Neuronal stem cell (in vitro differentiated cells): ENCODE measurements at regions not wholly inside any gene's neighbourhood (a gene's known extent, or its start where the extent isn't known, plus 50 kb on each side); places are given as distances from the start of the nearest gene placed in this dataset.

Experiments used
- DNase-seq: peaks from one replicate; pipeline ENCODE4 v3.0.0-alpha.2; 2013; ENCODE audit warnings: low spot score
- H2AFZ ChIP-seq: one replicate; pipeline ENCODE4 v1.6.1; 2013; ENCODE audit warnings: mild to moderate bottlenecking, low read length, inconsistent platforms
- H2AK5ac ChIP-seq: 2 replicates; pipeline ENCODE4 v1.6.1; 2013; ENCODE audit warnings: low read depth, mild to moderate bottlenecking, inconsistent platforms, low read length, moderate library complexity, mixed read lengths
- H2BK120ac ChIP-seq: 2 replicates; pipeline ENCODE4 v1.6.1; 2013; ENCODE audit warnings: low read depth, mild to moderate bottlenecking, inconsistent platforms, low read length, moderate library complexity, mixed read lengths
- H2BK12ac ChIP-seq: one replicate; pipeline ENCODE4 v1.6.1; 2013; ENCODE audit warnings: low read length, inconsistent platforms
- H2BK15ac ChIP-seq: 2 replicates; pipeline ENCODE4 v1.6.1; 2013; ENCODE audit warnings: mild to moderate bottlenecking, low read length, inconsistent platforms, mixed read lengths
- H2BK5ac ChIP-seq: one replicate; pipeline ENCODE4 v1.6.1; 2013; ENCODE audit warnings: inconsistent platforms, mild to moderate bottlenecking, low read length, moderate library complexity
- H3K14ac ChIP-seq: one replicate; pipeline ENCODE4 v1.6.1; 2013; ENCODE audit warnings: low read length, inconsistent platforms
- H3K18ac ChIP-seq: 2 replicates; pipeline ENCODE4 v1.6.1; 2013; ENCODE audit warnings: low read length, inconsistent platforms
- H3K23ac ChIP-seq: 2 replicates; pipeline ENCODE4 v1.6.1; 2013; ENCODE audit warnings: low read depth, mild to moderate bottlenecking, mixed read lengths, low read length, inconsistent platforms; ENCODE audit not compliant: poor library complexity
- H3K27ac ChIP-seq: replicated peaks from 3 replicates; pipeline ENCODE4 v1.5.1; 2013; ENCODE audit warnings: low read length, inconsistent platforms
- H3K27me3 ChIP-seq, 3 experiments: 2 replicates each; pipeline ENCODE4 v1.6.1; 2013; ENCODE audit warnings: low read length in 3 of 3, mild to moderate bottlenecking in 2 of 3, inconsistent platforms in 1 of 3, low read depth in 1 of 3, mixed read lengths in 1 of 3, moderate library complexity in 1 of 3; ENCODE audit not compliant: control insufficient read depth in 3 of 3, insufficient read depth in 3 of 3
- H3K36me3 ChIP-seq, 2 donors: replicated peaks in 1 of 2; 2 replicates each; pipeline ENCODE4 v1.6.1; 2013; ENCODE audit warnings: low read length in 2 of 2; ENCODE audit not compliant: control insufficient read depth in 2 of 2, insufficient read depth in 2 of 2
- H3K4ac ChIP-seq: 2 replicates; pipeline ENCODE4 v1.6.1; 2013; ENCODE audit warnings: inconsistent platforms, mild to moderate bottlenecking, low read length, moderate library complexity
- H3K4me1 ChIP-seq, 2 donors: 1 replicate in 1 of 2; 2 replicates in 1 of 2; pipeline ENCODE4 v1.6.1; 2013; ENCODE audit warnings: low read length in 2 of 2, low read depth in 1 of 2; ENCODE audit not compliant: control insufficient read depth in 2 of 2, insufficient read depth in 1 of 2
- H3K4me2 ChIP-seq: one replicate; pipeline ENCODE4 v1.6.1; 2013; ENCODE audit warnings: mild to moderate bottlenecking, low read length, inconsistent platforms; ENCODE audit not compliant: insufficient read depth, poor library complexity, severe bottlenecking
- H3K4me3 ChIP-seq, 2 donors: 2 replicates each; pipeline ENCODE4 v1.5.1; 2013; ENCODE audit warnings: low read length in 2 of 2, mild to moderate bottlenecking in 2 of 2, inconsistent platforms in 1 of 2, moderate library complexity in 1 of 2
- H3K79me1 ChIP-seq: one replicate; pipeline ENCODE4 v1.6.1; 2013; ENCODE audit warnings: low read depth, mild to moderate bottlenecking, inconsistent platforms, low read length, moderate library complexity
- H3K9ac ChIP-seq: one replicate; pipeline ENCODE4 v1.6.1; 2013; ENCODE audit warnings: mild to moderate bottlenecking, low read depth, low read length, inconsistent platforms; ENCODE audit not compliant: poor library complexity
- H3K9me3 ChIP-seq, 2 donors: replicated peaks in 1 of 2; 2 replicates each; pipeline versions ENCODE3 to v1.6.1; 2013; ENCODE audit warnings: low read length in 2 of 2, mild to moderate bottlenecking in 2 of 2, inconsistent platforms in 1 of 2, low read depth in 1 of 2, mixed read lengths in 1 of 2, moderate library complexity in 1 of 2; ENCODE audit not compliant: control insufficient read depth in 2 of 2, insufficient read depth in 1 of 2
- H4K8ac ChIP-seq: one replicate; pipeline ENCODE4 v1.6.1; 2013; ENCODE audit warnings: low read depth, mild to moderate bottlenecking, inconsistent platforms, low read length, moderate library complexity
- H4K91ac ChIP-seq: one replicate; pipeline ENCODE4 v1.6.1; 2013; ENCODE audit warnings: low read length, low read depth, mild to moderate bottlenecking, inconsistent platforms; ENCODE audit not compliant: poor library complexity
- WGBS, 2 donors: extraction: QIAGEN DNeasy Blood & Tissue Kit; methylation state at CpG; one replicate each; pipeline ENCODE4 v1.1.7; 2013; ENCODE audit warnings: missing lambda C conversion rate in 2 of 2, mixed read lengths in 1 of 2; ENCODE audit not compliant: insufficient read length in 2 of 2, insufficient replicate concordance in 1 of 2; ENCODE audit errors: extremely low coverage in 2 of 2; 5-methylcytosine and 5-hydroxymethylcytosine counted together

DNA sequence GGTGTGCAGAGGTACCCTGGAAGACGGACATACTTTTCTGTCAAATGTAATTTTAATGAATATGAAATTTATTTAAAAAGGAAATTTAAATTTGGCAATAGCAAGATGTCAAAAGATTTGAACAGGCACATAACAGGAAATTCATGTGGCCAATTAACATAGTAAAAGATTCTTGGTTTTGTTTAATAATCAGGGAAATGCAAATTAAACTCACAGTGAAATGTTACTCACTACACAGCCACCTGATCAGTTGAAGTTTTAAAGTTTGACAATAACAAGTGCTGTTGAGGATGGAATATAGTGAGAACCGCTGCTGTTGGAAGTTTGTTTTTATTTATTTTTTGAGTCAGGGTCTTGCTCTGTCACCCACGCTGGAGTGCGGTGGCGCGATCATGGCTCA is 63.9 kb downstream of the TEX35 start:
- no peaks in the 10 kb centered on the region for H3K27me3 ChIP-seq

DNA sequence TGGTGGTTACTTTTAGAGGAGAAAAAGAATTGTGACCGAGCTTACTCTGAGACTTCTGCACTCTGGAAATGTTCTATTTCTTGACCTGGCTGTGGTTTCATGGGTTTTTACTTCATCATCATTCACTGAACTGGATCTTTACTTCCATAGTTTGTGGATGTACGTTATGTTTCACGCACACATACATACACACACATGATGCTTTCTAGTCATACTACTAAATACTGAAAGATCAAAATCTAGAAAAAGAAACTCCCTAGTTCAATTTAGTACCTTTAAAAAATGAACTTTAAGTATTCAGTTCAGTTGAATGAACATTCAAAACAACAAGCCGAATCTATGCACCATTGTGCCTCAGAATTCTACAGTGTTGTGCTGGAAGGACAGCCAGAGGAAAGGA is 65.0 kb downstream of the TEX35 start:
- no CpG with 5 or more reads among the region's 4 CpGs for WGBS, 2 donors

More for the DNA sequence above, 63.9 kb downstream of the TEX35 start:
- Histone ChIP-seq H4K8ac (no peak overlapping the region), H2BK5ac (no peak overlapping the region), H3K23ac (no peak overlapping the region), H2BK15ac (no peak overlapping the region), H3K4ac (no peak overlapping the region), H3K9me3 (no peaks in the 10 kb centered on the region), H3K4me1 (peaks cover 9 to 15% of the 10 kb centered on the region in 2 donors), H2BK12ac (no peak overlapping the region), H2BK120ac (no peak overlapping the region), H2AK5ac (no peak overlapping the region), H3K36me3 (no peaks in the 10 kb centered on the region), H3K4me3 (no peak overlapping the region), H3K14ac (no peak overlapping the region), H3K18ac (no peak overlapping the region), H3K27ac (no peak overlapping the region), H3K79me1 (no peaks in the 10 kb centered on the region), H4K91ac (no peak overlapping the region), H2AFZ (no peak overlapping the region), H3K4me2 (no peak overlapping the region), H3K9ac (no peak overlapping the region)
- WGBS, 2 donors, result no CpG with 5 or more reads among the region's 6 CpGs
- no peak for DNase-seq

DNA sequence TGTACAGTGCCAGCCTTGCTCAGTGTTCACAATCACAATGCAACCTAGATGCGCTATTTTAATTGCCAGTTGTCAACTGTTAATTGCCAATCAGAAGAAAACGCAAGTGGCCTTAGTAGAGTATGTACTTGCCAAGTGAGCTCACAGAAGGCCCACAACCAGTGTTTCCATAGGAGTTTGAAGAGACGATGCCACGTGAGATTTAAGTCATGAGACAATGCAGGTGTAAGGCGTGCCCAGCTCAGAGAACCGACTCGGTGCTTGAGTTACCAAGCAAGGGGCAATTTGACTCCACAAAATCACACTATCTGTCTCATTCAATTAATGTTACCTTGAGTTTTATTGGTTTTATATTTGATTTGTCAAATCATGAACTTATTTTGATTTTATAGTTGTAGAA is 65.6 kb downstream of the TEX35 start:
- Histone ChIP-seq H3K23ac (no peak overlapping the region), H3K4me2 (no peak overlapping the region)

More for the DNA sequence above, 65.0 kb downstream of the TEX35 start:
- no peak overlapping the region for H3K4me3 ChIP-seq
- no peak overlapping the region for H2BK12ac ChIP-seq
- no peak overlapping the region for H2BK15ac ChIP-seq
- no peak overlapping the region for H3K27ac ChIP-seq
- H4K91ac ChIP-seq, result no peak overlapping the region
- H2AFZ ChIP-seq, result no peak overlapping the region
- H3K79me1 ChIP-seq, result no peaks in the 10 kb centered on the region
- H3K23ac ChIP-seq, result no peak overlapping the region
- H3K4ac ChIP-seq, result no peak overlapping the region
- H2AK5ac ChIP-seq, result no peak overlapping the region
- H3K9me3 ChIP-seq, result no peaks in the 10 kb centered on the region
- no peak overlapping the region for H3K4me2 ChIP-seq
- H2BK120ac ChIP-seq, result no peak overlapping the region
- DNase-seq, result no peak
- no peak overlapping the region for H3K9ac ChIP-seq
- H4K8ac ChIP-seq, result no peak overlapping the region
- H3K4me1 ChIP-seq, result peaks cover 9 to 21% of the 10 kb centered on the region in 2 donors
- no peaks in the 10 kb centered on the region for H3K27me3 ChIP-seq
- no peak overlapping the region for H3K18ac ChIP-seq
- H2BK5ac ChIP-seq, result no peak overlapping the region
- H3K14ac ChIP-seq, result no peak overlapping the region
- no peaks in the 10 kb centered on the region for H3K36me3 ChIP-seq

DNA sequence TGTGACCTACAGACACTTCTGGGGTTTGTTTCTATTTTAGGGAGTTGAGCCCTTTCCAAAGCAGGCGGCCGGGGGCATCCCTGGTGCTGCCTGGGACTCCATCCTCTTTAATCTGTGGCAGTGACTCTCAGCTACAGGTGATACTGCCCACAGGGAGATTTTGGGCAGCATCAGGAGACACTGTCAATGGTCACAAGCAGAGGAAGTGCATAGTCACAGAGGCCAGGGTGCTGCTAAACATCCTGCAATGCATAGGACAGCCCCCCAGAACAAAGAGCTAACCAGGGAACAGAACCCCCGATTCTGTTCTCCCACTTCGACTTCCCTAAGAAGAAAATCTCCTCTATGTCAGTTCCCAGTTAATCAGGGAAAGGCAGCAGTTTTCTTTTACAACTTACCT is 66.2 kb downstream of the TEX35 start:
- Histone ChIP-seq H3K9ac (no peak overlapping the region), H3K18ac (no peak overlapping the region), H3K4me2 (no peak overlapping the region), H3K4ac (no peak overlapping the region), H2BK15ac (no peak overlapping the region), H4K8ac (no peak overlapping the region), H3K36me3 (no peaks in the 10 kb centered on the region), H3K79me1 (no peaks in the 10 kb centered on the region), H3K4me1 (peaks cover 9 to 19% of the 10 kb centered on the region in 2 donors), H2BK120ac (no peak overlapping the region), H2BK5ac (no peak overlapping the region), H3K4me3 (no peak overlapping the region), H3K9me3 (no peaks in the 10 kb centered on the region), H3K23ac (no peak overlapping the region), H2AFZ (no peak overlapping the region), H3K14ac (no peak overlapping the region), H4K91ac (no peak overlapping the region), H3K27me3 (peaks cover 0 to 3% (median 0%) of the 10 kb centered on the region in 3 experiments), H2AK5ac (no peak overlapping the region), H2BK12ac (no peak overlapping the region), H3K27ac (no peak overlapping the region)
- WGBS, 2 donors, result no CpG with 5 or more reads among the region's 4 CpGs
- no peak for DNase-seq

More for the DNA sequence above, 65.6 kb downstream of the TEX35 start:
- H3K4me1 ChIP-seq, result peaks cover 9 to 21% of the 10 kb centered on the region in 2 donors
- H2BK120ac ChIP-seq, result no peak overlapping the region
- H3K18ac ChIP-seq, result no peak overlapping the region
- H3K9me3 ChIP-seq, result no peaks in the 10 kb centered on the region
- no peaks in the 10 kb centered on the region for H3K36me3 ChIP-seq
- H3K4ac ChIP-seq, result no peak overlapping the region
- no peak overlapping the region for H3K4me3 ChIP-seq
- no CpG with 5 or more reads among the region's 7 CpGs for WGBS, 2 donors
- H3K14ac ChIP-seq, result no peak overlapping the region
- peaks cover 0 to under 1% (median 0%) of the 10 kb centered on the region in 3 experiments for H3K27me3 ChIP-seq
- no peak overlapping the region for H2AFZ ChIP-seq
- H2BK5ac ChIP-seq, result no peak overlapping the region
- no peak overlapping the region for H4K91ac ChIP-seq
- no peak overlapping the region for H4K8ac ChIP-seq
- no peaks in the 10 kb centered on the region for H3K79me1 ChIP-seq
- H3K27ac ChIP-seq, result no peak overlapping the region
- no peak overlapping the region for H2BK12ac ChIP-seq
- no peak overlapping the region for H2BK15ac ChIP-seq
- DNase-seq, result no peak
- H2AK5ac ChIP-seq, result no peak overlapping the region
- no peak overlapping the region for H3K9ac ChIP-seq
